SK-MEL-5 (cell line): ENCODE measurements at regions not wholly inside any gene's neighbourhood (a gene's known extent, or its start where the extent isn't known, plus 50 kb on each side); places are given as distances from the start of the nearest gene placed in this dataset.

Experiments used
- DNase-seq: peaks from one replicate; pipeline ENCODE4 v3.0.0-alpha.2; 2016; ENCODE audit warnings: low read depth, low spot score
- in situ Hi-C: cut with HindIII; loops from 2 replicates; pipeline ENCODE4 v1.10.0; 2016; ENCODE audit warnings: low sequenced_read_pairs, high pct_unique_total_duplicates, low pct_unique_long_range_greater_than_20kb

GRCh38 chr2:149920389-149920788 lies 332.8 kb upstream of the MMADHC start:
- DNase-seq = no peak
- in situ Hi-C loops = no loop called here

DNA sequence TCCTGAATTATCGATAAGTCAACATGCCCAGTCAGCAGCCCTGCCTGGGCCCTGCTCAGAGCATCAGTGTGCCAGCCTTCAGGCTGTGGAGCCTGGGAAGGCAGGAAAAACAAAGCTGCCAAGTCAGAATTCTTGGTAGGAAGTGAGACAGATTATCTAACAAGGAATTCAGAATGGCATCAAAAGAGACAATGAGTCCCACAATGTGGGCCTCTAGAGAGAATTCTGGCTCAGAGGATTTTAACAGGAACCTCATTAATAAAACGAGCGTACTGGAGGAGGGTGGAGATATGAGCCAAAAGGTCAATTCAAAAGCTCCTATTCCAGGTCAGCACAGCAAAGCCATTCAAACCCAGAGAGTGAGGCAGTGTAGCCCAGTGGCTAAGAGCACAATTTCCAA lies 327.6 kb upstream of the MMADHC start:
- DNase-seq = peak; percentile 50
- in situ Hi-C loops = no loop called here

- no peak for DNase-seq
- in situ Hi-C loops = no loop called here
Observed at GRCh38 chr2:149908726-149909683, 321.4 kb upstream of the MMADHC start.

DNA sequence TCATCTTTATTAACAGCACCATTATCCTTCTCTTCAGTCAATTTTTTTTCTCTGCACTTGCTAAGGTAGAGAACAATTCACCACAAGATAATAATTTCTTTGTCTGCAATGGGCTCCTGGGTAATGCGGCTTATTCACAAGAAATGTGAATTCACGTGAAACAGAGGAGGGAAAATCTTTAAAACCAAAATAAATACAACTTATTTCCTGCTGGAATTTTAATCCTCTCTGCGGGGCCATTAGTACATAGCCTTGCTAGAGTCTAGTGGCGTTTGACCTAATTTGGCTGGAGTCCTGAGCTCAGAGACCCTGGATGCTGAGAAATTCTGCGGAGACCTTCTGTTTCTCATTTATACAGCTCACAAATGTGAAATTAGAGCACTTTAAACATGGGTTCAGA lies 319.3 kb upstream of the MMADHC start:
- in situ Hi-C loops = no loop called here
- DNase-seq = no peak

- DNase-seq = no peak
- in situ Hi-C loops = no loop called here
Observed at GRCh38 chr2:149904352-149905175, 317.0 kb upstream of the MMADHC start.

GRCh38 chr2:149903626-149904025 lies 316.1 kb upstream of the MMADHC start:
- in situ Hi-C loops = no loop called here
- DNase-seq = no peak

DNA sequence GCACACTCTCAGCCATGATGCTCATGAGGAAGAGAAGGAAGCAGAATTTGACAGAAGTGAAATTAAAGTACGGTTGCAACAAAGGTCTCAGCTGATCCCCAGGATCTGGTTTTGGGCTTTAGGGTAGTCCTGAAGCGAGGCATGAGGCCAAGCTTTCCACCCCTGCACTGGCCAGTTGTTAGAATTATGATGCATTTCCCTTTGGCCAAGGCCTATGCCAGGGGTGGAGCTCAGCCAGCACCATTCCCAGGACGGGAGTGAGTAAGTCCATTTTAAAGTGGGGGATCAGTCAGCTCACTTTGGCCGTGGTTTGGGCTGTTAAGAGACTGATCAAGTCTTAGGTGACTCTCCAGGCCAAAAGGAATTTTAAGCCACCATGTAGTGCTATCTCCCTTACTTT lies 314.5 kb upstream of the MMADHC start:
- no peak for DNase-seq
- in situ Hi-C loops = no loop called here

DNA sequence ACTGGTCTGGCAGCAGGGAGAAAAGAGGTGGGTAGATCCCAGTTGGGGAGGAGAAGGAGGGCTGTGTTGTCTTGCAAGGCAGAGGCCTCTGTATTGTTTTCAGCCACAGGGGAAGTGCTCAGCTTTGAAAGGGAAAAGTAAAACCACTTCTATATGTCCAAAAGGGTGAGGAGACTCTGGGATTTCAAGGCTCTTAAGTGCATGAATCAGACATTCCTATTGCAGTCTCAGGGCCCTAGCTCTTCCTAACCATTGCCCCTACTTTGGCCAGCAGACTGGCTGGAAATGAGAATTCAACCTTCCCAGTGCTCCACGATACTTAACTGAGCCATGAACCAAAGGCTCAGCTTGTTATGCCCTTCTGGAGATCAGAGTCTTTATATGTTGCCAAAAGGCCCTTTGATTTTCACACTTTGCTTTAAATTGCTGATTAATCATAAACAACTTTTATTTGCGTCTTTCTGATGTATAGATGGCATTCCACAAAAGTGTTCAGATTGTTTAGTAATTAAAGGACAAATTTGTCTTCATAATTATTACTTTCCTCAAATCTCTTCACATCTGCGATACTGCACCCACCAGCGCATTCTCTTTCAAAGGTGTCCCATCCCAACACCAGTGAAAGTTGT lies 313.8 kb upstream of the MMADHC start:
- DNase-seq = no peak
- in situ Hi-C loops = no loop called here

GRCh38 chr2:149899390-149899789 lies 311.8 kb upstream of the MMADHC start:
- DNase-seq = no peak
- in situ Hi-C loops = no loop called here

- in situ Hi-C loops = no loop called here
- DNase-seq = no peak
Observed at GRCh38 chr2:149894760-149895159, 307.2 kb upstream of the MMADHC start.

- in situ Hi-C loops = no loop called here
- no peak for DNase-seq
Observed at GRCh38 chr2:149894226-149894625, 306.7 kb upstream of the MMADHC start.

DNA sequence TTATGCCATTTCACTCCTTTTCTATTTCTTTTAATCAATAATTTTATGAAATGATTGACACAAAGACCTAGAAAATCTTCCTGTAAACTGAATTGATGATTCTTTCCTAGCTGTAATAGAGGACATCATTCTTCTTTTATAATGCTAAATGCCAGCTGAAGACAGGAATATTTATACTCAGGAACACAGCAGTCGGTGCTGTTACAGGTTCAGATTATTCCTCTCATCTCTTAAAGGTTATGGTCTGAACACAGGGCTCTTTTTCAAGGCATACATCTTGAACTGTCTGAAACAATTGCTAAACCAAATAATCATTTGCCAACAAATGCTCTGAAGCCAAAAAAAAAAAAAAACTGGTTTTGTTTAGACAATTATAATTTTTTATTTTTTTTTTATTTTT lies 305.0 kb upstream of the MMADHC start:
- no peak for DNase-seq
- in situ Hi-C loops = no loop called here

GRCh38 chr2:149885946-149886345 lies 298.4 kb upstream of the MMADHC start:
- no peak for DNase-seq
- in situ Hi-C loops = no loop called here

GRCh38 chr2:149885468-149885867 lies 297.9 kb upstream of the MMADHC start:
- DNase-seq = no peak
- in situ Hi-C loops = no loop called here

- DNase-seq = no peak
- in situ Hi-C loops = no loop called here
Observed at GRCh38 chr2:149884871-149885270, 297.3 kb upstream of the MMADHC start.

GRCh38 chr2:149877913-149878312 lies 290.3 kb upstream of the MMADHC start:
- in situ Hi-C loops = no loop called here
- DNase-seq = peak; percentile 30

GRCh38 chr2:149877074-149877473 lies 289.5 kb upstream of the MMADHC start:
- DNase-seq = no peak

GRCh38 chr2:149873936-149874335 lies 286.4 kb upstream of the MMADHC start:
- no peak for DNase-seq
- in situ Hi-C loops = no loop called here

More at GRCh38 chr2:149877074-149877473, 289.5 kb upstream of the MMADHC start:
- in situ Hi-C loops = no loop called here
